CD14-positive monocyte (primary cell): ENCODE measurements at regions not wholly inside any gene's neighbourhood (a gene's known extent, or its start where the extent isn't known, plus 50 kb on each side); places are given as distances from the start of the nearest gene placed in this dataset.

ENCODE experiments used
- DNase-seq, 3 donors: peaks; one replicate each; pipeline ENCODE4 v3.0.0-alpha.2; 2011 to 2022
- H2AFZ ChIP-seq: 2 replicates; pipeline ENCODE4 v1.6.0; 2012; ENCODE audit warnings: mild to moderate bottlenecking, low read depth, low read length, inconsistent platforms; ENCODE audit not compliant: insufficient read depth, poor library complexity, severe bottlenecking
- H3K27ac ChIP-seq, 2 donors: 1 replicate in 1 of 2; 2 replicates in 1 of 2; pipeline ENCODE4 v1.5.1; 2012 to 2013; ENCODE audit warnings: low read length in 2 of 2, control low read depth in 1 of 2, inconsistent platforms in 1 of 2, low read depth in 1 of 2, mild to moderate bottlenecking in 1 of 2
- H3K27me3 ChIP-seq, 2 donors: one replicate each; pipeline versions ENCODE4 v1.6.0 to v1.6.1; 2011 to 2013; ENCODE audit warnings: low read length in 2 of 2; ENCODE audit not compliant: control insufficient read depth in 2 of 2, insufficient read depth in 2 of 2
- H3K36me3 ChIP-seq, 2 donors: replicated peaks in 1 of 2; 1 replicate in 1 of 2; 2 replicates in 1 of 2; pipeline versions ENCODE4 v1.5.1 to v1.6.1; 2012 to 2013; ENCODE audit warnings: low read length in 2 of 2, control low read depth in 1 of 2, inconsistent platforms in 1 of 2, mild to moderate bottlenecking in 1 of 2; ENCODE audit not compliant: insufficient read depth in 2 of 2, control insufficient read depth in 1 of 2
- H3K4me1 ChIP-seq, 2 donors: 1 replicate in 1 of 2; 2 replicates in 1 of 2; pipeline versions ENCODE4 v1.5.1 to v1.6.1; 2012 to 2013; ENCODE audit warnings: low read length in 2 of 2, control low read depth in 1 of 2, inconsistent platforms in 1 of 2, mild to moderate bottlenecking in 1 of 2, moderate library complexity in 1 of 2; ENCODE audit not compliant: insufficient read depth in 2 of 2, control insufficient read depth in 1 of 2
- H3K4me2 ChIP-seq: replicated peaks from 2 replicates; pipeline ENCODE3; 2012; ENCODE audit warnings: low read length, moderate library complexity, mild to moderate bottlenecking; ENCODE audit not compliant: poor library complexity, severe bottlenecking; ENCODE audit errors: extremely low read depth
- H3K4me3 ChIP-seq, 3 experiments: fragments of 200-600 bp in 1 of 3; sonication (generic) in 1 of 3; replicated peaks in 1 of 3; 1 replicate in 2 of 3; 2 replicates in 1 of 3; pipeline ENCODE4 v1.5.1; 2011 to 2013; ENCODE audit warnings: low read length in 3 of 3, mild to moderate bottlenecking in 3 of 3, control low read depth in 2 of 3, low read depth in 2 of 3, inconsistent platforms in 1 of 3, moderate library complexity in 1 of 3
- H3K79me2 ChIP-seq: 2 replicates; pipeline ENCODE4 v1.6.0; 2012; ENCODE audit warnings: mild to moderate bottlenecking, control low read depth, inconsistent platforms, low read length, moderate library complexity; ENCODE audit not compliant: insufficient read depth
- H3K9ac ChIP-seq: 2 replicates; pipeline ENCODE4 v1.6.0; 2017; ENCODE audit warnings: low read length, mild to moderate bottlenecking; ENCODE audit not compliant: insufficient read depth, poor library complexity, severe bottlenecking
- H3K9me3 ChIP-seq, 2 donors: replicated peaks in 1 of 2; 1 replicate in 1 of 2; 2 replicates in 1 of 2; pipeline versions ENCODE4 v1.5.1 to v1.6.1; 2012 to 2013; ENCODE audit warnings: low read length in 2 of 2, control low read depth in 1 of 2; ENCODE audit not compliant: control insufficient read depth in 1 of 2, insufficient read depth in 1 of 2
- H4K20me1 ChIP-seq: 2 replicates; pipeline ENCODE4 v1.6.0; 2012; ENCODE audit warnings: mild to moderate bottlenecking, low read length, control low read depth, moderate library complexity; ENCODE audit not compliant: insufficient read depth
- H3K27ac Mint-ChIP-seq, 7 donors: one replicate each; pipeline ENCODE4 v1.8.0; 2020; ENCODE audit warnings: mild to moderate bottlenecking in 7 of 7, mixed read lengths in 7 of 7, moderate library complexity in 6 of 7, inconsistent platforms in 2 of 7
- H3K27me3 Mint-ChIP-seq, 3 donors: one replicate each; pipeline ENCODE4 v1.8.0; 2021 to 2022; ENCODE audit warnings: low read depth in 3 of 3, mild to moderate bottlenecking in 3 of 3, mixed read lengths in 3 of 3, moderate library complexity in 3 of 3, inconsistent platforms in 1 of 3
- H3K36me3 Mint-ChIP-seq, 2 donors: one replicate each; pipeline ENCODE4 v1.8.0; 2020; ENCODE audit warnings: mixed read lengths in 2 of 2, inconsistent platforms in 1 of 2, mild to moderate bottlenecking in 1 of 2
- H3K4me1 Mint-ChIP-seq: one replicate; pipeline ENCODE4 v1.8.0; 2020; ENCODE audit warnings: mild to moderate bottlenecking, mixed read lengths
- H3K4me3 Mint-ChIP-seq, 2 donors: one replicate each; pipeline ENCODE4 v1.8.0; 2020; ENCODE audit warnings: mild to moderate bottlenecking in 2 of 2, mixed read lengths in 2 of 2, moderate library complexity in 1 of 2
- H3K9me3 Mint-ChIP-seq, 7 donors: one replicate each; pipeline ENCODE4 v1.8.0; 2020 to 2022; ENCODE audit warnings: mixed read lengths in 7 of 7, mild to moderate bottlenecking in 6 of 7, moderate library complexity in 6 of 7, inconsistent platforms in 2 of 7
- WGBS: methylation state at CpG from one replicate; pipeline ENCODE4 v1.1.5; 2013; ENCODE audit warnings: missing lambda C conversion rate; ENCODE audit not compliant: insufficient coverage; 5-methylcytosine and 5-hydroxymethylcytosine counted together
- intact Hi-C, 2 donors: fragments of 100-400 bp; cut with micrococcal nuclease; formaldehyde crosslinking; loops; one replicate each; pipeline versions ENCODE4 v1.15.0 to v1.15.1; 2023
- TF ChIP-seq, protein P1 (sequence below): fragments of 200-600 bp; IDR thresholded peaks from one replicate; pipeline ENCODE4 v1.8.0; 2022; ENCODE audit warnings: antibody characterized with exemption, mild to moderate bottlenecking

DNA sequence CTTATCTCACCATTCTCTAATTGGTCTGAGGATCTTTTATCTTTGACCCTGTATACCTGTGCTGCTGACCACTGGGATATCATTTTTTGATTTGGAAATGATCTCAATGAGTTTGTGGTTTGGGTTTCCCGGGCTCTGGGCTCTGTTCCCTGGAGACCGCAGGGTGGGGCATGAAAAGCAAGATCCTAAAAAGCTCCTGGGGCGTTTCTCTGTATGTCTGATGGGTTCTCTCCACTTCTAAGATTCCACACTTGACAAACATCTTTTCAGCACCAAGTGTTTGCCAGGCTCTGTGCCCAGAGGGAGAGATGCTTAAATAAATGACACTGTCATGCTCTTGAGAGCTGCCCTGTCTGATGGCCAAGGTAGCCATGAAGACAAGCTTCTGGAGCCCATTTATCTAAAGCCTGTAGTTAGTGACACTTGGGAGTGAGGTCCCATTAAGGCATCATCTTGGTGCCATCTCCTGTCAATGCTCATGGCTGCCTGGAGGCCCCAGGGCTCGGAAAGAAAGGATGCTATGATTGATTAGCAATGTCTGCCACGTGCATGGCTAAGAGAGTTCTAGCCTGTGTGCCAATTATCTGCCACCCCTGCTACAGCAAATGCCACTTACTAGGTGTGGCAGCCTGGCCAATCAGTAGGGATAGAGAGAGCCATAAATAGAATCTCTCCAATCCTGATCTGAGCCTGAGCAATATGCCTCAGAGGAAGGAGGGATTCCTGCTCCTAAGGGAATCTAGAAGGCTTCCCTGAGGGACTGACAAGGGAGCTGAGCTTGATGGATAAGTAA is 531.6 kb downstream of the MN1 start:
- H3K36me3 Mint-ChIP-seq: no peaks in the 10 kb centered on the region
- no peaks in the 10 kb centered on the region for H3K9me3 ChIP-seq
- peaks cover 0 to 2% (median 0%) of the 10 kb centered on the region in 7 donors for H3K9me3 Mint-ChIP-seq
- H3K27me3 ChIP-seq: peaks cover 0 to 16% of the 10 kb centered on the region in 2 donors
- H3K27ac ChIP-seq: no peak overlapping the region
- no peaks in the 10 kb centered on the region for H4K20me1 ChIP-seq
- no peak overlapping the region for H3K4me3 Mint-ChIP-seq
- TF ChIP-seq, protein P1, sequence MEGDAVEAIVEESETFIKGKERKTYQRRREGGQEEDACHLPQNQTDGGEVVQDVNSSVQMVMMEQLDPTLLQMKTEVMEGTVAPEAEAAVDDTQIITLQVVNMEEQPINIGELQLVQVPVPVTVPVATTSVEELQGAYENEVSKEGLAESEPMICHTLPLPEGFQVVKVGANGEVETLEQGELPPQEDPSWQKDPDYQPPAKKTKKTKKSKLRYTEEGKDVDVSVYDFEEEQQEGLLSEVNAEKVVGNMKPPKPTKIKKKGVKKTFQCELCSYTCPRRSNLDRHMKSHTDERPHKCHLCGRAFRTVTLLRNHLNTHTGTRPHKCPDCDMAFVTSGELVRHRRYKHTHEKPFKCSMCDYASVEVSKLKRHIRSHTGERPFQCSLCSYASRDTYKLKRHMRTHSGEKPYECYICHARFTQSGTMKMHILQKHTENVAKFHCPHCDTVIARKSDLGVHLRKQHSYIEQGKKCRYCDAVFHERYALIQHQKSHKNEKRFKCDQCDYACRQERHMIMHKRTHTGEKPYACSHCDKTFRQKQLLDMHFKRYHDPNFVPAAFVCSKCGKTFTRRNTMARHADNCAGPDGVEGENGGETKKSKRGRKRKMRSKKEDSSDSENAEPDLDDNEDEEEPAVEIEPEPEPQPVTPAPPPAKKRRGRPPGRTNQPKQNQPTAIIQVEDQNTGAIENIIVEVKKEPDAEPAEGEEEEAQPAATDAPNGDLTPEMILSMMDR: no peak
- no peaks in the 10 kb centered on the region for H3K36me3 ChIP-seq
- H3K4me1 Mint-ChIP-seq: no peaks in the 10 kb centered on the region
- H3K4me3 ChIP-seq: no peak overlapping the region
- H3K27me3 Mint-ChIP-seq: peaks cover 8 to 31% (median 18%) of the 10 kb centered on the region in 3 donors
- no peak overlapping the region for H3K9ac ChIP-seq
- no peak overlapping the region for H2AFZ ChIP-seq
- H3K4me2 ChIP-seq: no peak overlapping the region
- intact Hi-C loops: no loop called here
- 70% methylated on average over 2 of the region's 5 CpGs for WGBS
- no peak for DNase-seq
- H3K4me1 ChIP-seq: no peaks in the 10 kb centered on the region
- H3K27ac Mint-ChIP-seq: peak overlapping the region in 1 of 7 donors; percentile 40
- H3K79me2 ChIP-seq: no peaks in the 10 kb centered on the region

DNA sequence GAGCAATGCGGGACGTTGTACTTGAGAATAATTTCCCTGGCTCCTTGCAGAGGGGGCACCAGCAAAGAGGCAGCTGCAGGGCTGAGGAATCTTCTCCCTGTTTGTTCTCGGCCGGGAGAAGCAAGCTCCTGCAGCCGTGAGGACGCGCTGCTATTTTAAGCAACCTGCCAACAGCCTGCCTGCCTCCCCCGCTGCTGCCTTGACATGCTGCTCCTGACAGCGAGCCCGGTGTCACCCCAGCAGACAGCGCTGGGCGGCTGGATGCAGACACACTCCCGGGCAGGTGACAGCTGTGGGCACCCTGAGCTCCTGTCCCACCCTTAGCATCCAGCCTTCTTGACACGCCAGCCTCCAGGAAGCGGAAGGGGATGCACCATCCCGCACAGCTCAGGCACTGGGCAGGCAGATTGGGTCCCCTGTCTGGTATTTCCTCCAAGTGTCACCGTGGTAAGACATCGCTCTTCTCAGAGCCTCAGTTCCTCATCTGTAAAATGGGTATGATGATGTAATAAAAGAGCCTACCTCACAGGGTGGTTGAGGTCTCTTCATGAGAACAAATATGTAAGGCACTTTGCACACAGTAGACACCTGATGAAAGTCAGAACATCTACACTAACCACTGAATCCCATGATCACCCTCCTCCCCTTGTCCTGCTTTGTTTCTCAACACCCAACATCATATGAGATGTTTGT is 530.6 kb downstream of the MN1 start:
- Histone ChIP-seq H4K20me1 (no peaks in the 10 kb centered on the region), H3K27me3 (peaks cover 0 to 16% of the 10 kb centered on the region in 2 donors), H2AFZ (no peak overlapping the region), H3K27ac (no peak overlapping the region), H3K9me3 (no peaks in the 10 kb centered on the region), H3K4me2 (no peak overlapping the region), H3K79me2 (no peaks in the 10 kb centered on the region), H3K9ac (no peak overlapping the region), H3K4me3 (no peak overlapping the region), H3K36me3 (no peaks in the 10 kb centered on the region), H3K4me1 (peaks cover 3 to 5% of the 10 kb centered on the region in 2 donors)
- Mint-ChIP-seq H3K36me3 (no peaks in the 10 kb centered on the region), H3K27me3 (peaks cover 8 to 33% (median 18%) of the 10 kb centered on the region in 3 donors), H3K27ac (no peak overlapping the region), H3K9me3 (peaks cover 0 to 2% (median 0%) of the 10 kb centered on the region in 7 donors), H3K4me1 (peaks cover 5% of the 10 kb centered on the region), H3K4me3 (peak overlapping the region in 1 of 2 donors; percentile 54)
- WGBS: 41% methylated on average over 13 of the region's 18 CpGs
- intact Hi-C loops: no loop called here
- no peak for DNase-seq
- TF ChIP-seq, protein P1: no peak
